IMR-90 (cell line): ENCODE measurements at regions not wholly inside any gene's neighbourhood (a gene's known extent, or its start where the extent isn't known, plus 50 kb on each side); places are given as distances from the start of the nearest gene placed in this dataset.

Experiments used
- ATAC-seq: fragments of 200-7000 bp; cut with Tn5 transposase; 2 replicates; pipeline ENCODE4 v1.9.1; 2020; ENCODE audit warnings: low read depth, mild to moderate bottlenecking, moderate library complexity
- BruUV-seq: library from RNA; stranded (reverse); fragments of 400-500 nt; replicated peaks from 2 replicates; lab custom pipeline; 2021; lab: Mats Ljungman, UMichigan
- CTCF ChIA-PET: fragments of 300-600 bp; formaldehyde crosslinking; extraction: SDS; loops from one replicate; lab custom pipeline; 2021; ENCODE audit warnings: antibody characterized with exemption; lab: Yijun Ruan, JAX
- POLR2A ChIA-PET: fragments of 300-600 bp; sonication (Branson Sonifier 250); formaldehyde crosslinking; loops from one replicate; lab custom pipeline; 2022; ENCODE audit warnings: antibody characterized with exemption; ENCODE audit not compliant: unreplicated experiment; lab: Charles Lee
- DNase-seq: peaks from one replicate; pipeline ENCODE4 v3.0.0; 2013
- H2AFZ ChIP-seq: replicated peaks from 2 replicates; pipeline ENCODE3; 2013; ENCODE audit warnings: low read length, mild to moderate bottlenecking; ENCODE audit not compliant: poor library complexity
- H2AK5ac ChIP-seq: 2 replicates; pipeline ENCODE4 v1.6.1; 2013; ENCODE audit warnings: low read depth, low read length, inconsistent platforms
- H2AK9ac ChIP-seq: replicated peaks from 2 replicates; pipeline ENCODE3; 2013; ENCODE audit warnings: mild to moderate bottlenecking, low read depth, low read length, moderate library complexity; ENCODE audit not compliant: poor library complexity
- H2BK120ac ChIP-seq: 2 replicates; pipeline ENCODE4 v1.6.1; 2013; ENCODE audit warnings: low read depth, low read length, inconsistent platforms
- H2BK15ac ChIP-seq: 3 replicates; pipeline ENCODE4 v1.6.1; 2013; ENCODE audit warnings: low read depth, low read length, inconsistent platforms
- H2BK20ac ChIP-seq: 2 replicates; pipeline ENCODE4 v1.6.1; 2013; ENCODE audit warnings: low read depth, mild to moderate bottlenecking, inconsistent platforms, low read length, moderate library complexity
- H2BK5ac ChIP-seq: 2 replicates; pipeline ENCODE4 v1.6.1; 2013; ENCODE audit warnings: mild to moderate bottlenecking, low read depth, low read length, inconsistent platforms; ENCODE audit not compliant: poor library complexity, severe bottlenecking
- H3K14ac ChIP-seq: replicated peaks from 2 replicates; pipeline ENCODE4 v1.6.1; 2013; ENCODE audit warnings: low read depth, low read length, inconsistent platforms
- H3K18ac ChIP-seq: 2 replicates; pipeline ENCODE4 v1.6.1; 2013; ENCODE audit warnings: low read depth, low read length, control low read depth
- H3K23ac ChIP-seq: 2 replicates; pipeline ENCODE4 v1.6.1; 2013; ENCODE audit warnings: low read depth, low read length, inconsistent platforms
- H3K27ac ChIP-seq: 2 replicates; pipeline ENCODE4 v1.5.1; 2013; ENCODE audit warnings: mild to moderate bottlenecking, control low read depth, low read length; ENCODE audit not compliant: insufficient read depth
- H3K27me3 ChIP-seq: 2 replicates; pipeline ENCODE4 v1.6.1; 2013; ENCODE audit warnings: low read length; ENCODE audit not compliant: control insufficient read depth, insufficient read depth
- H3K36me3 ChIP-seq: 2 replicates; pipeline ENCODE4 v1.6.1; 2013; ENCODE audit warnings: low read length, mixed read lengths; ENCODE audit not compliant: control insufficient read depth, insufficient read depth
- H3K4ac ChIP-seq: 2 replicates; pipeline ENCODE4 v1.6.1; 2013; ENCODE audit warnings: low read depth, low read length, inconsistent platforms
- H3K4me1 ChIP-seq: 2 replicates; pipeline ENCODE4 v1.6.1; 2013; ENCODE audit warnings: low read length, mixed read lengths; ENCODE audit not compliant: control insufficient read depth, insufficient read depth
- H3K4me2 ChIP-seq: 2 replicates; pipeline ENCODE4 v1.6.1; 2013; ENCODE audit warnings: low read depth, mild to moderate bottlenecking, control low read depth, low read length, moderate library complexity
- H3K4me3 ChIP-seq: 2 replicates; pipeline ENCODE4 v1.5.1; 2013; ENCODE audit warnings: low read depth, mild to moderate bottlenecking, control low read depth, low read length, moderate library complexity; ENCODE audit not compliant: insufficient read depth
- H3K56ac ChIP-seq: 2 replicates; pipeline ENCODE4 v1.6.1; 2013; ENCODE audit warnings: low read length, inconsistent platforms; ENCODE audit not compliant: insufficient read depth; ENCODE audit errors: extremely low read depth
- H3K79me1 ChIP-seq, 2 experiments: 2 replicates each; pipeline ENCODE4 v1.6.1; 2013; ENCODE audit warnings: low read length in 2 of 2, inconsistent platforms in 1 of 2, low read depth in 1 of 2
- H3K9ac ChIP-seq: 2 replicates; pipeline ENCODE4 v1.6.1; 2013; ENCODE audit warnings: low read depth, low read length, control low read depth
- H3K9me1 ChIP-seq: 2 replicates; pipeline ENCODE4 v1.6.1; 2013; ENCODE audit warnings: low read length, inconsistent platforms; ENCODE audit not compliant: insufficient read depth
- H3K9me3 ChIP-seq: 2 replicates; pipeline ENCODE4 v1.6.1; 2013; ENCODE audit warnings: low read length; ENCODE audit not compliant: control insufficient read depth, insufficient read depth
- H4K20me1 ChIP-seq: 2 replicates; pipeline ENCODE4 v1.6.1; 2013; ENCODE audit warnings: low read length, inconsistent platforms; ENCODE audit not compliant: insufficient read depth
- H4K5ac ChIP-seq: 2 replicates; pipeline ENCODE4 v1.6.1; 2013; ENCODE audit warnings: mild to moderate bottlenecking, low read depth, low read length, control low read depth
- H4K8ac ChIP-seq, 2 experiments: 2 replicates each; pipeline ENCODE4 v1.6.1; 2013; ENCODE audit warnings: low read depth in 2 of 2, low read length in 2 of 2, control low read depth in 1 of 2, inconsistent platforms in 1 of 2
- H4K91ac ChIP-seq: 2 replicates; pipeline ENCODE4 v1.6.1; 2013; ENCODE audit warnings: low read depth, low read length, inconsistent platforms; ENCODE audit not compliant: insufficient read depth
- BHLHE40 ChIP-seq: fragments of 150-350 bp; IDR thresholded peaks from 2 replicates; pipeline ENCODE4 v1.6.1; 2016; ENCODE audit warnings: mild to moderate bottlenecking, low read depth, low read length
- CHD1 ChIP-seq: IDR thresholded peaks from 2 replicates; pipeline ENCODE4 v1.6.1; 2012; ENCODE audit warnings: low read depth, low read length, improper control_type of control experiment
- FOS ChIP-seq: fragments of 150-350 bp; IDR thresholded peaks from 2 replicates; pipeline ENCODE4 v1.6.1; 2016; ENCODE audit warnings: low read depth, low read length
- MAFK ChIP-seq: IDR thresholded peaks from 2 replicates; pipeline ENCODE4 v1.6.1; 2012; ENCODE audit warnings: low read depth, low read length, improper control_type of control experiment
- MAZ ChIP-seq: IDR thresholded peaks from 2 replicates; pipeline ENCODE4 v1.6.1; 2012; ENCODE audit warnings: low read depth, mild to moderate bottlenecking, low read length, improper control_type of control experiment, moderate library complexity, borderline replicate concordance
- MXI1 ChIP-seq: IDR thresholded peaks from 2 replicates; pipeline ENCODE4 v1.6.1; 2012; ENCODE audit warnings: low read depth, mild to moderate bottlenecking, low read length, moderate library complexity, borderline replicate concordance
- NFE2L2 ChIP-seq: fragments of 150-350 bp; IDR thresholded peaks from 2 replicates; pipeline ENCODE4 v1.6.1; 2016; ENCODE audit warnings: low read depth, mild to moderate bottlenecking, low read length
- POLR2A ChIP-seq: IDR thresholded peaks from 2 replicates; pipeline ENCODE4 v1.6.1; 2012; ENCODE audit warnings: mild to moderate bottlenecking, low read depth, low read length
- RAD21 ChIP-seq: IDR thresholded peaks from 2 replicates; pipeline ENCODE4 v1.6.1; 2012; ENCODE audit warnings: low read length, improper control_type of control experiment
- RFX5 ChIP-seq: IDR thresholded peaks from 2 replicates; pipeline ENCODE4 v1.8.0; 2012; ENCODE audit warnings: low read depth, mild to moderate bottlenecking, low read length, moderate library complexity
- SMC3 ChIP-seq: fragments of 150-350 bp; IDR thresholded peaks from 2 replicates; pipeline ENCODE4 v1.6.1; 2016; ENCODE audit warnings: low read depth, mild to moderate bottlenecking, antibody characterized with exemption, low read length, moderate library complexity
- WGBS, 2 experiments: methylation state at CpG; one replicate each; pipeline versions ENCODE4 v1.1.5 to v1.1.7; 2013; ENCODE audit warnings: missing lambda C conversion rate in 2 of 2; ENCODE audit not compliant: insufficient read length in 1 of 2; ENCODE audit errors: extremely low coverage in 2 of 2; 5-methylcytosine and 5-hydroxymethylcytosine counted together
- dilution Hi-C: fragments of 300-500 bp; cut with HindIII; formaldehyde crosslinking; loops from one replicate; pipeline ENCODE4 v1.14.3; 2018; ENCODE audit warnings: low sequenced_read_pairs; ENCODE audit not compliant: unreplicated experiment
- in situ Hi-C: fragments of 300-500 bp; cut with MboI; formaldehyde crosslinking; loops from 3 replicates; pipeline ENCODE4 v1.14.3; 2019; ENCODE audit warnings: low sequenced_read_pairs, inconsistent platforms, mixed read lengths
- intact Hi-C: fragments of 100-400 bp; cut with micrococcal nuclease; formaldehyde crosslinking; loops from 2 replicates; pipeline ENCODE4 v1.10.0; 2022
- TF ChIP-seq, protein P1 (sequence below): conservative IDR thresholded peaks from 2 replicates; pipeline ENCODE4 v1.5.1; 2012; ENCODE audit warnings: mild to moderate bottlenecking, low read depth, low read length, improper control_type of control experiment
- TF ChIP-seq, protein P2 (sequence below): fragments of 150-350 bp; IDR thresholded peaks from 2 replicates; pipeline ENCODE4 v1.6.1; 2016; ENCODE audit warnings: low read depth, mild to moderate bottlenecking, low read length, moderate library complexity, borderline replicate concordance
- TF ChIP-seq, protein P3 (sequence below): fragments of 150-350 bp; IDR thresholded peaks from 2 replicates; pipeline ENCODE4 v1.6.1; 2017; ENCODE audit warnings: mild to moderate bottlenecking, antibody characterized with exemption, low read length, low read depth

DNA sequence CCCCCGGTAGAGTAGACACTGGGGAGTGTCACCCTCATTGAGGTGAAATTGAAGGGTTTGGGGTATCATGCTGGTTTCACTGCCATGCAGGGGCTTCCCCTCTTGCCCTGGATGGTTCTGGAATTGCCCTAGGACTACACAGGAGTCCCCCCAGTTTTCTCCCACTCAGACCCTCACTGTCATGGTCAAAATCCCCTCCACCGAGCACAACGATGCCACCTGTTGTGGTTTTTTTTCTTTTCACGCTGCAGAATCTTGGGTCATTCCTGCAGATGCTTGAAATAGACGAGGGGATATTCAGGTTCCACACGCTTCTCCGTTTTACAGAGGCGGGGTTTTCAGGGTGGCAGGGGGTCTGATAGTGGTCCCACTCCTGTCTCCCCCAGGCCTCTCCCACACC is 255.6 kb downstream of the ENGASE start:
- DNase-seq (no peak), ATAC-seq (no peak)
- Histone ChIP-seq H2AFZ (no peak overlapping the region), H3K23ac (no peak overlapping the region), H3K27me3 (peaks cover 3% of the 10 kb centered on the region; the same call in 1 of the 2 replicates), H2BK5ac (no peak overlapping the region), H2AK9ac (no peak overlapping the region), H3K9me3 (no peaks in the 10 kb centered on the region), H3K4me1 (no peaks in the 10 kb centered on the region), H3K79me1 (no peaks in the 10 kb centered on the region), H3K9ac (no peak overlapping the region), H4K20me1 (no peaks in the 10 kb centered on the region), H4K8ac (no peak overlapping the region), H3K4ac (no peak overlapping the region), H2BK120ac (no peak overlapping the region), H4K5ac (no peak overlapping the region), H3K4me3 (no peak overlapping the region), H2AK5ac (no peak overlapping the region), H3K9me1 (no peaks in the 10 kb centered on the region), H3K14ac (no peak overlapping the region), H2BK20ac (no peak overlapping the region), H3K4me2 (no peak overlapping the region), H3K27ac (no peak overlapping the region), H2BK15ac (no peak overlapping the region), H3K36me3 (no peaks in the 10 kb centered on the region), H3K56ac (no peak overlapping the region), H3K18ac (no peak overlapping the region), H4K91ac (no peak overlapping the region)
- no CpG with 5 or more reads among the region's 8 CpGs for WGBS, 2 experiments
- intact Hi-C loops: no loop called here
- ChIA-PET POLR2A (no interaction called here), CTCF (no interaction called here)
- TF ChIP-seq POLR2A (no peak), MAZ (no peak), RAD21 (no peak), FOS (no peak), MAFK (no peak), MXI1 (no peak), CHD1 (no peak), SMC3 (no peak), BHLHE40 (no peak), RFX5 (no peak), NFE2L2 (no peak)
- TF ChIP-seq, protein P1, sequence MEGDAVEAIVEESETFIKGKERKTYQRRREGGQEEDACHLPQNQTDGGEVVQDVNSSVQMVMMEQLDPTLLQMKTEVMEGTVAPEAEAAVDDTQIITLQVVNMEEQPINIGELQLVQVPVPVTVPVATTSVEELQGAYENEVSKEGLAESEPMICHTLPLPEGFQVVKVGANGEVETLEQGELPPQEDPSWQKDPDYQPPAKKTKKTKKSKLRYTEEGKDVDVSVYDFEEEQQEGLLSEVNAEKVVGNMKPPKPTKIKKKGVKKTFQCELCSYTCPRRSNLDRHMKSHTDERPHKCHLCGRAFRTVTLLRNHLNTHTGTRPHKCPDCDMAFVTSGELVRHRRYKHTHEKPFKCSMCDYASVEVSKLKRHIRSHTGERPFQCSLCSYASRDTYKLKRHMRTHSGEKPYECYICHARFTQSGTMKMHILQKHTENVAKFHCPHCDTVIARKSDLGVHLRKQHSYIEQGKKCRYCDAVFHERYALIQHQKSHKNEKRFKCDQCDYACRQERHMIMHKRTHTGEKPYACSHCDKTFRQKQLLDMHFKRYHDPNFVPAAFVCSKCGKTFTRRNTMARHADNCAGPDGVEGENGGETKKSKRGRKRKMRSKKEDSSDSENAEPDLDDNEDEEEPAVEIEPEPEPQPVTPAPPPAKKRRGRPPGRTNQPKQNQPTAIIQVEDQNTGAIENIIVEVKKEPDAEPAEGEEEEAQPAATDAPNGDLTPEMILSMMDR: no peak
- TF ChIP-seq, protein P2, sequence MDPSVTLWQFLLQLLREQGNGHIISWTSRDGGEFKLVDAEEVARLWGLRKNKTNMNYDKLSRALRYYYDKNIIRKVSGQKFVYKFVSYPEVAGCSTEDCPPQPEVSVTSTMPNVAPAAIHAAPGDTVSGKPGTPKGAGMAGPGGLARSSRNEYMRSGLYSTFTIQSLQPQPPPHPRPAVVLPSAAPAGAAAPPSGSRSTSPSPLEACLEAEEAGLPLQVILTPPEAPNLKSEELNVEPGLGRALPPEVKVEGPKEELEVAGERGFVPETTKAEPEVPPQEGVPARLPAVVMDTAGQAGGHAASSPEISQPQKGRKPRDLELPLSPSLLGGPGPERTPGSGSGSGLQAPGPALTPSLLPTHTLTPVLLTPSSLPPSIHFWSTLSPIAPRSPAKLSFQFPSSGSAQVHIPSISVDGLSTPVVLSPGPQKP: no peak
- TF ChIP-seq, protein P3, sequence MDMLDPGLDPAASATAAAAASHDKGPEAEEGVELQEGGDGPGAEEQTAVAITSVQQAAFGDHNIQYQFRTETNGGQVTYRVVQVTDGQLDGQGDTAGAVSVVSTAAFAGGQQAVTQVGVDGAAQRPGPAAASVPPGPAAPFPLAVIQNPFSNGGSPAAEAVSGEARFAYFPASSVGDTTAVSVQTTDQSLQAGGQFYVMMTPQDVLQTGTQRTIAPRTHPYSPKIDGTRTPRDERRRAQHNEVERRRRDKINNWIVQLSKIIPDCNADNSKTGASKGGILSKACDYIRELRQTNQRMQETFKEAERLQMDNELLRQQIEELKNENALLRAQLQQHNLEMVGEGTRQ: no peak
- BruUV-seq: no TSS peak
- dilution Hi-C loops: no loop called here
- in situ Hi-C loops: no loop called here
